CD14-positive monocyte (primary cell): ENCODE measurements at regions not wholly inside any gene's neighbourhood (a gene's known extent, or its start where the extent isn't known, plus 50 kb on each side); places are given as distances from the start of the nearest gene placed in this dataset.

ENCODE experiments used
- DNase-seq, 3 donors: peaks; one replicate each; pipeline ENCODE4 v3.0.0-alpha.2; 2011 to 2022
- H2AFZ ChIP-seq: 2 replicates; pipeline ENCODE4 v1.6.0; 2012; ENCODE audit warnings: mild to moderate bottlenecking, low read depth, low read length, inconsistent platforms; ENCODE audit not compliant: insufficient read depth, poor library complexity, severe bottlenecking
- H3K27ac ChIP-seq, 2 donors: 1 replicate in 1 of 2; 2 replicates in 1 of 2; pipeline ENCODE4 v1.5.1; 2012 to 2013; ENCODE audit warnings: low read length in 2 of 2, control low read depth in 1 of 2, inconsistent platforms in 1 of 2, low read depth in 1 of 2, mild to moderate bottlenecking in 1 of 2
- H3K27me3 ChIP-seq, 2 donors: one replicate each; pipeline versions ENCODE4 v1.6.0 to v1.6.1; 2011 to 2013; ENCODE audit warnings: low read length in 2 of 2; ENCODE audit not compliant: control insufficient read depth in 2 of 2, insufficient read depth in 2 of 2
- H3K36me3 ChIP-seq, 2 donors: replicated peaks in 1 of 2; 1 replicate in 1 of 2; 2 replicates in 1 of 2; pipeline versions ENCODE4 v1.5.1 to v1.6.1; 2012 to 2013; ENCODE audit warnings: low read length in 2 of 2, control low read depth in 1 of 2, inconsistent platforms in 1 of 2, mild to moderate bottlenecking in 1 of 2; ENCODE audit not compliant: insufficient read depth in 2 of 2, control insufficient read depth in 1 of 2
- H3K4me1 ChIP-seq, 2 donors: 1 replicate in 1 of 2; 2 replicates in 1 of 2; pipeline versions ENCODE4 v1.5.1 to v1.6.1; 2012 to 2013; ENCODE audit warnings: low read length in 2 of 2, control low read depth in 1 of 2, inconsistent platforms in 1 of 2, mild to moderate bottlenecking in 1 of 2, moderate library complexity in 1 of 2; ENCODE audit not compliant: insufficient read depth in 2 of 2, control insufficient read depth in 1 of 2
- H3K4me2 ChIP-seq: replicated peaks from 2 replicates; pipeline ENCODE3; 2012; ENCODE audit warnings: low read length, moderate library complexity, mild to moderate bottlenecking; ENCODE audit not compliant: poor library complexity, severe bottlenecking; ENCODE audit errors: extremely low read depth
- H3K4me3 ChIP-seq, 3 experiments: fragments of 200-600 bp in 1 of 3; sonication (generic) in 1 of 3; replicated peaks in 1 of 3; 1 replicate in 2 of 3; 2 replicates in 1 of 3; pipeline ENCODE4 v1.5.1; 2011 to 2013; ENCODE audit warnings: low read length in 3 of 3, mild to moderate bottlenecking in 3 of 3, control low read depth in 2 of 3, low read depth in 2 of 3, inconsistent platforms in 1 of 3, moderate library complexity in 1 of 3
- H3K79me2 ChIP-seq: 2 replicates; pipeline ENCODE4 v1.6.0; 2012; ENCODE audit warnings: mild to moderate bottlenecking, control low read depth, inconsistent platforms, low read length, moderate library complexity; ENCODE audit not compliant: insufficient read depth
- H3K9ac ChIP-seq: 2 replicates; pipeline ENCODE4 v1.6.0; 2017; ENCODE audit warnings: low read length, mild to moderate bottlenecking; ENCODE audit not compliant: insufficient read depth, poor library complexity, severe bottlenecking
- H3K9me3 ChIP-seq, 2 donors: replicated peaks in 1 of 2; 1 replicate in 1 of 2; 2 replicates in 1 of 2; pipeline versions ENCODE4 v1.5.1 to v1.6.1; 2012 to 2013; ENCODE audit warnings: low read length in 2 of 2, control low read depth in 1 of 2; ENCODE audit not compliant: control insufficient read depth in 1 of 2, insufficient read depth in 1 of 2
- H4K20me1 ChIP-seq: 2 replicates; pipeline ENCODE4 v1.6.0; 2012; ENCODE audit warnings: mild to moderate bottlenecking, low read length, control low read depth, moderate library complexity; ENCODE audit not compliant: insufficient read depth
- H3K27ac Mint-ChIP-seq, 7 donors: one replicate each; pipeline ENCODE4 v1.8.0; 2020; ENCODE audit warnings: mild to moderate bottlenecking in 7 of 7, mixed read lengths in 7 of 7, moderate library complexity in 6 of 7, inconsistent platforms in 2 of 7
- H3K27me3 Mint-ChIP-seq, 3 donors: one replicate each; pipeline ENCODE4 v1.8.0; 2021 to 2022; ENCODE audit warnings: low read depth in 3 of 3, mild to moderate bottlenecking in 3 of 3, mixed read lengths in 3 of 3, moderate library complexity in 3 of 3, inconsistent platforms in 1 of 3
- H3K36me3 Mint-ChIP-seq, 2 donors: one replicate each; pipeline ENCODE4 v1.8.0; 2020; ENCODE audit warnings: mixed read lengths in 2 of 2, inconsistent platforms in 1 of 2, mild to moderate bottlenecking in 1 of 2
- H3K4me1 Mint-ChIP-seq: one replicate; pipeline ENCODE4 v1.8.0; 2020; ENCODE audit warnings: mild to moderate bottlenecking, mixed read lengths
- H3K4me3 Mint-ChIP-seq, 2 donors: one replicate each; pipeline ENCODE4 v1.8.0; 2020; ENCODE audit warnings: mild to moderate bottlenecking in 2 of 2, mixed read lengths in 2 of 2, moderate library complexity in 1 of 2
- H3K9me3 Mint-ChIP-seq, 7 donors: one replicate each; pipeline ENCODE4 v1.8.0; 2020 to 2022; ENCODE audit warnings: mixed read lengths in 7 of 7, mild to moderate bottlenecking in 6 of 7, moderate library complexity in 6 of 7, inconsistent platforms in 2 of 7
- CTCF ChIP-seq: fragments of 200-600 bp; IDR thresholded peaks from one replicate; pipeline ENCODE4 v1.8.0; 2022; ENCODE audit warnings: antibody characterized with exemption, mild to moderate bottlenecking
- WGBS: methylation state at CpG from one replicate; pipeline ENCODE4 v1.1.5; 2013; ENCODE audit warnings: missing lambda C conversion rate; ENCODE audit not compliant: insufficient coverage; 5-methylcytosine and 5-hydroxymethylcytosine counted together
- intact Hi-C, 2 donors: fragments of 100-400 bp; cut with micrococcal nuclease; formaldehyde crosslinking; loops; one replicate each; pipeline versions ENCODE4 v1.15.0 to v1.15.1; 2023

GRCh38 chr18:39191931-39192330, 1626.3 kb upstream of the CELF4 start:
- H3K9me3 ChIP-seq: no peaks in the 10 kb centered on the region
- H3K27ac ChIP-seq: no peak overlapping the region
- TF ChIP-seq CTCF: no peak
- H3K36me3 ChIP-seq: no peaks in the 10 kb centered on the region
- H3K27me3 Mint-ChIP-seq: no peaks in the 10 kb centered on the region
- WGBS: no CpG with 5 or more reads among the region's 1 CpG
- no peak overlapping the region for H3K4me2 ChIP-seq
- no peak overlapping the region for H3K4me3 Mint-ChIP-seq
- no peaks in the 10 kb centered on the region for H3K27me3 ChIP-seq
- no peaks in the 10 kb centered on the region for H3K36me3 Mint-ChIP-seq
- H2AFZ ChIP-seq: no peak overlapping the region
- no peak for DNase-seq
- H4K20me1 ChIP-seq: no peaks in the 10 kb centered on the region
- H3K79me2 ChIP-seq: no peaks in the 10 kb centered on the region
- intact Hi-C loops: no loop called here
- H3K27ac Mint-ChIP-seq: no peak overlapping the region
- no peak overlapping the region for H3K9ac ChIP-seq
- no peak overlapping the region for H3K4me3 ChIP-seq
- H3K4me1 Mint-ChIP-seq: no peaks in the 10 kb centered on the region
- H3K4me1 ChIP-seq: no peaks in the 10 kb centered on the region
- no peaks in the 10 kb centered on the region for H3K9me3 Mint-ChIP-seq

DNA sequence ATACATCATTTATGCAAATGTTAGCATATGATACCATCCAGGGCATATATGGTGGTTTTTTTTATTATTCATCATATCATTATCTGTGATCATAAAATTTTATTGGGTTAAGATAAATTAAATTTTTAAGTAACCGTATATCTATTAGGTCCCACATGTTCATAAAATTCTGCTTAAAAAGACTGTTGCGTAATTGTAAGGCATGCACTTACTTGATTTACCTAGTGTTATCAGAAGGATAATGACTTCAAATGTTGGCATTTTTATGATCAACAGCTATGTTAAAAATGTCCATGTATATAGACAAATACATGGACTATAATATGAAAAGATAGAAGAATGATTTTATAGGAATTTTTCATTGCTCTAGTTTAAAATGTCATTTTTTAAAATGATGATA, 1625.5 kb upstream of the CELF4 start:
- Histone ChIP-seq H3K9ac (no peak overlapping the region), H3K4me3 (no peak overlapping the region), H3K79me2 (no peaks in the 10 kb centered on the region), H3K4me2 (no peak overlapping the region), H3K9me3 (no peaks in the 10 kb centered on the region), H3K4me1 (no peaks in the 10 kb centered on the region), H2AFZ (no peak overlapping the region), H3K27me3 (no peaks in the 10 kb centered on the region), H4K20me1 (no peaks in the 10 kb centered on the region), H3K27ac (no peak overlapping the region), H3K36me3 (no peaks in the 10 kb centered on the region)
- no peak for TF ChIP-seq CTCF
- Mint-ChIP-seq H3K27ac (no peak overlapping the region), H3K27me3 (no peaks in the 10 kb centered on the region), H3K4me3 (no peak overlapping the region), H3K4me1 (no peaks in the 10 kb centered on the region), H3K36me3 (no peaks in the 10 kb centered on the region), H3K9me3 (no peaks in the 10 kb centered on the region)
- intact Hi-C loops: no loop called here
- DNase-seq: no peak
- WGBS: no CpG with 5 or more reads among the region's 2 CpGs
